ENCODE measurements at regions not wholly inside any gene's neighbourhood (a gene's known extent, or its start where the extent isn't known, plus 50 kb on each side); places are given as distances from the start of the nearest gene placed in this dataset.

DNA sequence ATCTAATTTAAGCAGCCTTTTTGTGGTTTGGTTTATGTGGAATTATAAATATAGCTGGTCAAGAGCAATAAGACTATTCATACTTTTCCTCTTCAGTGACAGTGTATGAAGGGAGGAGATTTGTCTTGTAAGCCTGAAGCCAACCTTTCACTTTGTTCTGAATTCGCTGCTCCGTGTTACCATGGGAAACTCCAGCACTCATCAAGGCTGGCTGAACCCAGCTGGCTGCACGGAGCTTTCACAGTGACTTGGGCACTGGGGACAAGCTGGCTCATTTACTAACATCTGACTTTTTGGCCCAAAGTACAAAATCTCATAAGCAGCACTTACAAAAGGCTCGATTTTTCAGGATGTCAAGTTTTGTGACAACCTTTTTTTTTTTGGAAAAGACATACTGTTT, 120.4 kb upstream of the GRIA4 start:
- Histone ChIP-seq H3K36me3 (ENCODE audit: control insufficient read depth, insufficient read depth, low read length) (no peaks in the 10 kb centered on the region), H3K27me3 (ENCODE audit: control insufficient read depth, insufficient read depth, low read length) (no peaks in the 10 kb centered on the region), H3K4me3 (ENCODE audit: low read depth, low read length) (no peak overlapping the region)
- no peak for DNase-seq (ENCODE audit: low read depth)
- ChIA-PET POLR2A (no interaction called here), CTCF (interaction anchor here (1.1 kb wide), 1 partner anchor 23 kb away, joined by 5 read pairs; no protein-coding TSS in a partner anchor)
- TF ChIP-seq, protein P1, sequence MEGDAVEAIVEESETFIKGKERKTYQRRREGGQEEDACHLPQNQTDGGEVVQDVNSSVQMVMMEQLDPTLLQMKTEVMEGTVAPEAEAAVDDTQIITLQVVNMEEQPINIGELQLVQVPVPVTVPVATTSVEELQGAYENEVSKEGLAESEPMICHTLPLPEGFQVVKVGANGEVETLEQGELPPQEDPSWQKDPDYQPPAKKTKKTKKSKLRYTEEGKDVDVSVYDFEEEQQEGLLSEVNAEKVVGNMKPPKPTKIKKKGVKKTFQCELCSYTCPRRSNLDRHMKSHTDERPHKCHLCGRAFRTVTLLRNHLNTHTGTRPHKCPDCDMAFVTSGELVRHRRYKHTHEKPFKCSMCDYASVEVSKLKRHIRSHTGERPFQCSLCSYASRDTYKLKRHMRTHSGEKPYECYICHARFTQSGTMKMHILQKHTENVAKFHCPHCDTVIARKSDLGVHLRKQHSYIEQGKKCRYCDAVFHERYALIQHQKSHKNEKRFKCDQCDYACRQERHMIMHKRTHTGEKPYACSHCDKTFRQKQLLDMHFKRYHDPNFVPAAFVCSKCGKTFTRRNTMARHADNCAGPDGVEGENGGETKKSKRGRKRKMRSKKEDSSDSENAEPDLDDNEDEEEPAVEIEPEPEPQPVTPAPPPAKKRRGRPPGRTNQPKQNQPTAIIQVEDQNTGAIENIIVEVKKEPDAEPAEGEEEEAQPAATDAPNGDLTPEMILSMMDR (IDR thresholded peaks at IDR 0.05; ENCODE audit: insufficient read depth, low read depth, low read length): no peak

DNA sequence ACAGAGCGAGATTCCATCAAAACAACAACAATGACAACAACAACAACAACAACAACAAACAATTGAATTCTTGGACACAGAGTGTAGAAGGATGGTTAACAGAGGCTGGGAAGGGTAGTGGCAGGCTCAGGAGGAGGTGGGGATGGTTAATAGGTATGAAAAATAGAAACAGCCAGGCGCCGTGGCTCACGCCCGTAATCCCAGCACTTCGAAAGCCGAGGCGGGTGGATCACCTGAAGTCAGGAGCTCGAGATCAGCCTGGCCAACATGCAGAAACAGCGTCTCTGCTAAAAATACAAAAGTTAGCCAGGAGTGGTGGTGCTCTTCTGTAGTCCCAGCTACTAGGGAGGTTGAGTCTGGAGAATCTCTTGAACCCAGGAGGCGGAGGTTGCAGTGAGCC, 122.9 kb upstream of the GRIA4 start:
- Histone ChIP-seq H3K36me3 (ENCODE audit: control insufficient read depth, insufficient read depth, low read length) (no peaks in the 10 kb centered on the region), H3K27me3 (ENCODE audit: control insufficient read depth, insufficient read depth, low read length) (no peaks in the 10 kb centered on the region), H3K4me3 (ENCODE audit: low read depth, low read length) (no peak overlapping the region)
- CTCF ChIA-PET: no interaction called here
- TF ChIP-seq, protein P1 (IDR thresholded peaks at IDR 0.05; ENCODE audit: insufficient read depth, low read depth, low read length): no peak
- DNase-seq (ENCODE audit: low read depth): no peak
- POLR2A ChIA-PET: no interaction called here

DNA sequence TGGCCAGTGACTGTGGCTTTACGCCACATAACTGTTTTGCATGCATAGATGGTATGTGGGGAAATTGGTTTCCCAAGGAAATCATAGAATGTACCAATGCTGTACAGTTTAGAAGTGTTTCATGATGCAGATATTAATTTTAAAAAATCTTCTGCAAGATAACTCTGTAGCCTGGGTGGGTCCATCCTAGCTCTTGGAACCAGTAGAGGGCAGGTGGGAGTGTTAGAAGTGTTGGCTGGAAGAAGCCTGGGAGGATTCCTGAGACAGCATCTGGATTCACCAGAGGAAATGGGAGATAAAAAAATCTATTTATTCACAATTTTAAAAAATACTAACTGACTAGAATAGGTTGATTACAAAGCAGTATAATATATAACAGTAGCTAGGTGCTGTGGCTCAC, 139.9 kb upstream of the GRIA4 start:
- no peaks in the 10 kb centered on the region for H3K27me3 ChIP-seq (ENCODE audit: control insufficient read depth, insufficient read depth, low read length)
- POLR2A ChIA-PET: interaction anchor here (1.1 kb wide), 1 partner anchor 484 kb away, joined by 12 read pairs; no protein-coding TSS in a partner anchor
- TF ChIP-seq, protein P1 (IDR thresholded peaks at IDR 0.05; ENCODE audit: insufficient read depth, low read depth, low read length): no peak
- no peaks in the 10 kb centered on the region for H3K36me3 ChIP-seq (ENCODE audit: control insufficient read depth, insufficient read depth, low read length)
- no peak for DNase-seq (ENCODE audit: low read depth)
- no peak overlapping the region for H3K4me3 ChIP-seq (ENCODE audit: low read depth, low read length)
- CTCF ChIA-PET: no interaction called here

DNA sequence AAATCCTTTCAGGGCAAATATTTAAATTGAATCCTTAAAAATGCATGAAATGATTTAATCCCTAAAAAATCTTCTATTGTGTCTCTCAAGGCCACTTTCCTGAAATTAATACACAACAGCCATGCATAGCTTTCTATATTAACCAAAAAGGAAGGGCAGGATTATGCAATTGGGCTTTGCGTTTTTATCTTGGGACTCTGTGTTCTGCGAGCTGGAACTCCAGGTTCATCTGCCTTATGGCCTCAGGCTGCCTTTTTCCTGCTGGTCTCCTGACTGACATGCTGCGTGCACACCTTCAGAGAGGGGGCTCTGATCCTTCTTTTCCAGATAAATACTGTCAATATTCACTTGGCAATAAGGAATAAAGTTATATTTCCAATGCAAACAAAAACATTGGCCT, 141.7 kb upstream of the GRIA4 start:
- Histone ChIP-seq H3K36me3 (ENCODE audit: control insufficient read depth, insufficient read depth, low read length) (no peaks in the 10 kb centered on the region), H3K4me3 (ENCODE audit: low read depth, low read length) (no peak overlapping the region), H3K27me3 (ENCODE audit: control insufficient read depth, insufficient read depth, low read length) (no peaks in the 10 kb centered on the region)
- POLR2A ChIA-PET: no interaction called here
- DNase-seq (ENCODE audit: low read depth): no peak
- CTCF ChIA-PET: no interaction called here
- TF ChIP-seq, protein P1 (IDR thresholded peaks at IDR 0.05; ENCODE audit: insufficient read depth, low read depth, low read length): no peak

DNA sequence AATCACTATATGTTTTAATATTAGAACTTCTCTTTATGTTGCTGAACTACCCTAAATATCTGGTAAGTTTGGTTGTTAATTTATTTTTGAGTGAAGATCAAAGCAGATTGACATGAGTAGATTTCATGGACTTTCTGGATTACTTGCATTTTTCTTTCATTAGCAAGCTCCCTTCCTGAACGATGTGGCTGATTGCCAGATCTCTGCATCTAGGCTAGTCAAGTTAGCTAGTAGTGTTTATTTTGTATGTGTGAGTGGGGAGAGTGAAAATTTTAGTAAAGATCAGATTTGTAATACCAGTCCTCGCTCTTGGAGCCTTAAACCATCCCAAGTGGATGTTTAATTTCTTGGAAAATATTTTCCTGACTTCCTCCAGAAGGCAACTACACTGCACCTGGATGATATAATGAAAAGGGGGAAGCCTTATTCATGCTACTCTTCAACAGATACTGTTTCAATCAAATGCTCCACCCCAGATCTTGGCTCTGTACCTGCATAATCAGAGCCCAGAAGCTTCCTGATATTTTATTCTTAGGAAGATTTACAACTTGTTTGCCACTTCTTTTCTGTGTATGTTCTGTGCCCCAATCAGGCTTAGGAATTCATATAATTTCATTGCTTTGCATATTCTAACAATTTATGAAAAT, 143.2 kb upstream of the GRIA4 start:
- DNase-seq (ENCODE audit: low read depth): no peak
- ChIA-PET CTCF (interaction anchor here (0.6 to 1.0 kb wide), 2 partner anchors 22 to 166 kb away, joined by 3 to 5 read pairs; no protein-coding TSS in a partner anchor), POLR2A (no interaction called here)
- Histone ChIP-seq H3K27me3 (ENCODE audit: control insufficient read depth, insufficient read depth, low read length) (no peaks in the 10 kb centered on the region), H3K4me3 (ENCODE audit: low read depth, low read length) (no peak overlapping the region), H3K36me3 (ENCODE audit: control insufficient read depth, insufficient read depth, low read length) (no peaks in the 10 kb centered on the region)
- TF ChIP-seq, protein P1 (IDR thresholded peaks at IDR 0.05; ENCODE audit: insufficient read depth, low read depth, low read length): no peak

All from BJ (cell line).